HL-60 (cell line): ENCODE measurements at regions not wholly inside any gene's neighbourhood (a gene's known extent, or its start where the extent isn't known, plus 50 kb on each side); places are given as distances from the start of the nearest gene placed in this dataset.

Source experiments
- DNase-seq, 2 experiments: peaks; one replicate each; pipeline ENCODE4 v3.0.0-alpha.2; 2010 to 2020; ENCODE audit warnings: low read depth in 1 of 2, low spot score in 1 of 2
- H3K27ac ChIP-seq: fragments of 250-450 bp; sonication (Bioruptor Pico); replicated peaks from 2 replicates; pipeline ENCODE4 v1.5.1; 2020; ENCODE audit warnings: mild to moderate bottlenecking, moderate library complexity
- H3K27me3 ChIP-seq: fragments of 250-450 bp; sonication (Bioruptor Pico); 2 replicates; pipeline ENCODE4 v1.5.1; 2021; ENCODE audit warnings: mild to moderate bottlenecking, moderate library complexity; ENCODE audit not compliant: insufficient read depth, poor library complexity, severe bottlenecking
- H3K4me3 ChIP-seq: replicated peaks from 2 replicates; pipeline ENCODE4 v1.5.1; 2011; ENCODE audit warnings: mild to moderate bottlenecking, control low read depth, low read length; ENCODE audit not compliant: insufficient read depth
- GABPA ChIP-seq: IDR thresholded peaks from 2 replicates; pipeline ENCODE4 v1.6.1; 2012; ENCODE audit warnings: low read depth
- POLR2AphosphoS5 ChIP-seq: IDR thresholded peaks from 2 replicates; pipeline ENCODE4 v1.6.1; 2012; ENCODE audit warnings: low read depth
- SPI1 ChIP-seq: IDR thresholded peaks from 2 replicates; pipeline ENCODE4 v1.6.1; 2012; ENCODE audit warnings: low read depth, mild to moderate bottlenecking, borderline replicate concordance
- TF ChIP-seq, protein P1 (sequence below): IDR thresholded peaks from one replicate; pipeline ENCODE4 v1.5.1; 2011; ENCODE audit warnings: low read length, control low read depth, inconsistent platforms; ENCODE audit not compliant: insufficient read depth
- TF ChIP-seq, protein P2 (sequence below): IDR thresholded peaks from 2 replicates; pipeline ENCODE4 v1.6.1; 2012; ENCODE audit warnings: low read depth; ENCODE audit not compliant: insufficient replicate concordance

DNA sequence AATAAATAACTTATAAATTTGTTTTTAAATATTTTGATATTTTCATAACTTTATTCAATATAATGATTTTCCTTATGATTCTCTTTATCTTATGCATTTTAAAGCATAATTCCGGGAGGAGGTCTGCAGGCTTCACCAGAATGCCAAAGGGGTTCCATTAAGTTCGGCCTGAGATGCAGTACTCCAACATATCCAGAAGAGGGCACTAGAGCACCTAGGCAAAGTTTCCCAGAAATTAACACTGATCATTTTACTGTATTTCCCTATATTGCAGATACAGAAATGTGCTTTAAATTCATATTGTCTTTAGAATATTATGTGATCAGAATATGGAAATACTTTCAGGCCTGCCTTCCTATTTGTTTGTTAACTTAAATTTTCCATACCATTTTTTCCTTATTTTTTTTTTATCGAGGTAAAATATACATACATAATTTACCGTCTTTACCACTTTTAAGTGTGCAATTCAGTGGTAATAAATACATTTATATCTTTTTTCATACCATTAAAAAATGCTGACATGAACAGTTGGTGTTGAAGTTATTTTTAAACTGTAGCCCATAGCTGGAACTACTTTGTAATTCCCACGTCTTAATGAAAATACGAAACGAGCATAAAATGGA lies 58.9 kb upstream of the TM9SF2 start:
- Histone ChIP-seq H3K27me3 (no peaks in the 10 kb centered on the region), H3K4me3 (no peak overlapping the region), H3K27ac (no peak overlapping the region)
- no peak for TF ChIP-seq GABPA
- TF ChIP-seq, protein P1, sequence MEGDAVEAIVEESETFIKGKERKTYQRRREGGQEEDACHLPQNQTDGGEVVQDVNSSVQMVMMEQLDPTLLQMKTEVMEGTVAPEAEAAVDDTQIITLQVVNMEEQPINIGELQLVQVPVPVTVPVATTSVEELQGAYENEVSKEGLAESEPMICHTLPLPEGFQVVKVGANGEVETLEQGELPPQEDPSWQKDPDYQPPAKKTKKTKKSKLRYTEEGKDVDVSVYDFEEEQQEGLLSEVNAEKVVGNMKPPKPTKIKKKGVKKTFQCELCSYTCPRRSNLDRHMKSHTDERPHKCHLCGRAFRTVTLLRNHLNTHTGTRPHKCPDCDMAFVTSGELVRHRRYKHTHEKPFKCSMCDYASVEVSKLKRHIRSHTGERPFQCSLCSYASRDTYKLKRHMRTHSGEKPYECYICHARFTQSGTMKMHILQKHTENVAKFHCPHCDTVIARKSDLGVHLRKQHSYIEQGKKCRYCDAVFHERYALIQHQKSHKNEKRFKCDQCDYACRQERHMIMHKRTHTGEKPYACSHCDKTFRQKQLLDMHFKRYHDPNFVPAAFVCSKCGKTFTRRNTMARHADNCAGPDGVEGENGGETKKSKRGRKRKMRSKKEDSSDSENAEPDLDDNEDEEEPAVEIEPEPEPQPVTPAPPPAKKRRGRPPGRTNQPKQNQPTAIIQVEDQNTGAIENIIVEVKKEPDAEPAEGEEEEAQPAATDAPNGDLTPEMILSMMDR = peak; percentile 86
- peak in 1 of 2 experiments; percentile 68 for DNase-seq

DNA sequence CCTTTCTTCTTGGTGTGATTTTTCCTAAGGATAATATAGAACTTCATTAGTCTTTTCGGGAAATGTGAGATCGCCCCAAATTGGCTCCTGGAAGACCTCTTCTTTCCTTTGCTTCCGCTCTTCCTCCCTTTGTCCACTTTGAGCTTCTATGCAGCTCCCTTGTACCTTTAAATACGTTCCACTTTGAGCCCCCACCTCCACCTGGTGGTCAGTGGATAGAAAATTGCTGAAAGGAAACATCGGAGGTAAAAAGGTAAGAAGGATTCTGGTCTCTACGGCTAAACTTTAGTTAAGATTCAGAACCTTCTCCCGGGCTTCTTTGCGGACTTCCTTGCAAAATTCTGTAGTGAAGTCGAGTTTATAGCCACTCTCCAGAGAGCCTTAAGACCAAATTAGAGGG lies 55.0 kb upstream of the TM9SF2 start:
- DNase-seq = no peak
- Histone ChIP-seq H3K27me3 (no peaks in the 10 kb centered on the region), H3K27ac (no peak overlapping the region), H3K4me3 (no peak overlapping the region)
- TF ChIP-seq, protein P1 = no peak
- no peak for TF ChIP-seq POLR2AphosphoS5
- TF ChIP-seq GABPA = no peak
- TF ChIP-seq, protein P2, sequence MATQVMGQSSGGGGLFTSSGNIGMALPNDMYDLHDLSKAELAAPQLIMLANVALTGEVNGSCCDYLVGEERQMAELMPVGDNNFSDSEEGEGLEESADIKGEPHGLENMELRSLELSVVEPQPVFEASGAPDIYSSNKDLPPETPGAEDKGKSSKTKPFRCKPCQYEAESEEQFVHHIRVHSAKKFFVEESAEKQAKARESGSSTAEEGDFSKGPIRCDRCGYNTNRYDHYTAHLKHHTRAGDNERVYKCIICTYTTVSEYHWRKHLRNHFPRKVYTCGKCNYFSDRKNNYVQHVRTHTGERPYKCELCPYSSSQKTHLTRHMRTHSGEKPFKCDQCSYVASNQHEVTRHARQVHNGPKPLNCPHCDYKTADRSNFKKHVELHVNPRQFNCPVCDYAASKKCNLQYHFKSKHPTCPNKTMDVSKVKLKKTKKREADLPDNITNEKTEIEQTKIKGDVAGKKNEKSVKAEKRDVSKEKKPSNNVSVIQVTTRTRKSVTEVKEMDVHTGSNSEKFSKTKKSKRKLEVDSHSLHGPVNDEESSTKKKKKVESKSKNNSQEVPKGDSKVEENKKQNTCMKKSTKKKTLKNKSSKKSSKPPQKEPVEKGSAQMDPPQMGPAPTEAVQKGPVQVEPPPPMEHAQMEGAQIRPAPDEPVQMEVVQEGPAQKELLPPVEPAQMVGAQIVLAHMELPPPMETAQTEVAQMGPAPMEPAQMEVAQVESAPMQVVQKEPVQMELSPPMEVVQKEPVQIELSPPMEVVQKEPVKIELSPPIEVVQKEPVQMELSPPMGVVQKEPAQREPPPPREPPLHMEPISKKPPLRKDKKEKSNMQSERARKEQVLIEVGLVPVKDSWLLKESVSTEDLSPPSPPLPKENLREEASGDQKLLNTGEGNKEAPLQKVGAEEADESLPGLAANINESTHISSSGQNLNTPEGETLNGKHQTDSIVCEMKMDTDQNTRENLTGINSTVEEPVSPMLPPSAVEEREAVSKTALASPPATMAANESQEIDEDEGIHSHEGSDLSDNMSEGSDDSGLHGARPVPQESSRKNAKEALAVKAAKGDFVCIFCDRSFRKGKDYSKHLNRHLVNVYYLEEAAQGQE = no peak
- TF ChIP-seq SPI1 = no peak

DNA sequence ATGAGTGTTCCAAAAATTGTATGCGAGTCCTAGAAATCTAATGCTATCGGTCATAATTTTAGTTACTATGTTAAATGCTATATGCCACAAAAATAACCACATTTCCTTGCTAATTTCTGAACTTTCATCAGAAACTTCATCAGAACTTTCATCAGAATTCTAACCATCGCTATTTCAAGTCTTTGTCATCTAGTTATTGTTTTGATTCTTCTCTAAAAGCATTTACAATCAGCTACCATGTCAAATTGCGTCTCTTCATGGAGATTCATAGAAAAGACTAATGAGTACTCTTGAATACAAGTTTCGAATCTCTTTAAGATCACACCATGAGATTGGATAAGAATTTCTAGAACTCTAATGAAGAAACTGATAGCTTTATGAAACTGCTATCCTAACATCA lies 52.7 kb upstream of the TM9SF2 start:
- DNase-seq = no peak
- Histone ChIP-seq H3K27me3 (no peaks in the 10 kb centered on the region), H3K4me3 (no peak overlapping the region), H3K27ac (no peak overlapping the region)
- no peak for TF ChIP-seq SPI1
- TF ChIP-seq GABPA = no peak
- TF ChIP-seq, protein P2 = no peak

DNA sequence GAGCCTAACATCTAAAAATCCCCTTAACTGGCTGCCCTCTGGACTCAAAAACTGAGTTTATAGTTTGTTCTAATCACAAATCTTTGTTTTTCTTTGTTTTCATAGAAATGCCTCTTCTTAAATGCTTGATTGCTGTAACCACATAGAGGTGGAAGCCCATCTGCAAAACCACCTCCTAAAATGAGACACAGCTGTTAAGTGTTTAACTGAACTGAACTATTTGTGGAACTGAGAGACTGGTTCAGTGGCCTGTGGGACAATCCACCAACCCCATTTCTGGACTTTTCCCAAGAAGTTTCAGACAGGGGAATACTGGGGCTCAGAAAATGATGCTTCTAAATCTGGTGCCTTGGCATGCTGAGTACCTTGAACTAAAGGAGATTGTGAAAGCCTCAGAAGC lies 50.9 kb upstream of the TM9SF2 start:
- no peak for DNase-seq
- H3K27me3 ChIP-seq = no peaks in the 10 kb centered on the region
- no peak overlapping the region for H3K4me3 ChIP-seq
- TF ChIP-seq POLR2AphosphoS5 = no peak
- TF ChIP-seq GABPA = no peak
- TF ChIP-seq, protein P1 = no peak
- TF ChIP-seq SPI1 = no peak
- TF ChIP-seq, protein P2 = no peak
- no peak overlapping the region for H3K27ac ChIP-seq
